Endothelial cell of umbilical vein (primary cell): ENCODE measurements at regions not wholly inside any gene's neighbourhood (a gene's known extent, or its start where the extent isn't known, plus 50 kb on each side); places are given as distances from the start of the nearest gene placed in this dataset.

Experiments
- BruUV-seq: library from RNA; stranded (reverse); fragments of 400-500 nt; replicated peaks from 2 replicates; lab custom pipeline; 2021; lab: Mats Ljungman, UMichigan
- CTCF ChIA-PET: fragments of 300-600, 350-600 bp; sonication (Branson Sonifier 250); formaldehyde crosslinking; loops from one replicate; lab custom pipeline; 2021; ENCODE audit warnings: antibody characterized with exemption, inconsistent platforms; lab: Charles Lee
- POLR2A ChIA-PET: fragments of 300-600, 350-600 bp; sonication (Branson Sonifier 250); formaldehyde crosslinking; loops from one replicate; lab custom pipeline; 2021; ENCODE audit warnings: antibody characterized with exemption, inconsistent platforms; lab: Charles Lee
- DNase-seq: peaks from one replicate; pipeline ENCODE4 v3.0.0-alpha.2; 2011; ENCODE audit warnings: low read depth, low spot score
- FAIRE-seq: peaks from 2 replicates; lab custom pipeline; 2011; peaks lifted over from hg19 to GRCh38; lab: Jason Lieb, UNC
- H2AFZ ChIP-seq: 2 replicates; pipeline ENCODE4 v1.6.0; 2012; ENCODE audit warnings: low read depth, low read length, control low read depth, inconsistent platforms
- H3K27ac ChIP-seq: 2 replicates; pipeline ENCODE4 v1.5.1; 2011; ENCODE audit warnings: low read depth, mild to moderate bottlenecking, control low read depth, low read length, moderate library complexity; ENCODE audit not compliant: insufficient read depth
- H3K27me3 ChIP-seq, 2 experiments: 2 replicates each; pipeline versions ENCODE4 v1.6.0 to v1.6.1; 2011; ENCODE audit warnings: low read length in 2 of 2, mixed read lengths in 1 of 2; ENCODE audit not compliant: control insufficient read depth in 2 of 2, insufficient read depth in 2 of 2
- H3K36me3 ChIP-seq, 2 experiments: 2 replicates in 1 of 2; 3 replicates in 1 of 2; pipeline ENCODE4 v1.5.1; 2011; ENCODE audit warnings: low read length in 2 of 2, mild to moderate bottlenecking in 1 of 2, moderate library complexity in 1 of 2; ENCODE audit not compliant: control insufficient read depth in 2 of 2, insufficient read depth in 2 of 2; ENCODE audit errors: extremely low read depth in 1 of 2
- H3K4me1 ChIP-seq: 3 replicates; pipeline ENCODE4 v1.5.1; 2011; ENCODE audit warnings: mild to moderate bottlenecking, low read length; ENCODE audit not compliant: control insufficient read depth, insufficient read depth; ENCODE audit errors: extremely low read depth
- H3K4me2 ChIP-seq: 2 replicates; pipeline ENCODE4 v1.6.1; 2011; ENCODE audit warnings: low read length, control low read depth, mixed read lengths; ENCODE audit not compliant: insufficient read depth
- H3K4me3 ChIP-seq, 3 experiments: fragments of 200-600 bp in 1 of 3; sonication (generic), shearing (Covaris generic) in 1 of 3; replicated peaks in 1 of 3; 2 replicates each; pipeline ENCODE4 v1.5.1; 2011 to 2016; ENCODE audit warnings: control low read depth in 3 of 3, low read length in 3 of 3, mild to moderate bottlenecking in 2 of 3, inconsistent platforms in 1 of 3, low read depth in 1 of 3, moderate library complexity in 1 of 3; ENCODE audit not compliant: insufficient read depth in 1 of 3
- H3K79me2 ChIP-seq: 2 replicates; pipeline ENCODE4 v1.6.0; 2012; ENCODE audit warnings: low read length, inconsistent platforms; ENCODE audit not compliant: control insufficient read depth, insufficient read depth
- H3K9ac ChIP-seq: replicated peaks from 2 replicates; pipeline ENCODE3; 2011; ENCODE audit warnings: low read length, control low read depth; ENCODE audit not compliant: insufficient read depth; ENCODE audit errors: extremely low read depth
- H3K9me1 ChIP-seq: replicated peaks from 3 replicates; pipeline ENCODE4 v1.6.0; 2011; ENCODE audit warnings: mild to moderate bottlenecking, low read length; ENCODE audit not compliant: control insufficient read depth, insufficient read depth; ENCODE audit errors: extremely low read depth
- H3K9me3 ChIP-seq: replicated peaks from 2 replicates; pipeline ENCODE4 v1.5.1; 2012; ENCODE audit warnings: low read length, inconsistent platforms; ENCODE audit not compliant: control insufficient read depth, insufficient read depth
- H4K20me1 ChIP-seq: replicated peaks from 2 replicates; pipeline ENCODE3; 2011; ENCODE audit warnings: mild to moderate bottlenecking, low read length; ENCODE audit not compliant: control insufficient read depth, insufficient read depth; ENCODE audit errors: extremely low read depth
- EZH2 ChIP-seq: IDR thresholded peaks from 2 replicates; pipeline ENCODE4 v1.6.1; 2012; ENCODE audit warnings: borderline replicate concordance, low read depth, mild to moderate bottlenecking, moderate library complexity, low read length, inconsistent platforms; ENCODE audit not compliant: severe bottlenecking
- FOS ChIP-seq: IDR thresholded peaks from 2 replicates; pipeline ENCODE4 v1.6.1; 2011; ENCODE audit warnings: mild to moderate bottlenecking, low read length, moderate library complexity, borderline replicate concordance; ENCODE audit not compliant: insufficient read depth
- GATA2 ChIP-seq: IDR thresholded peaks from 2 replicates; pipeline ENCODE4 v1.7.0; 2011; ENCODE audit warnings: low read depth, mild to moderate bottlenecking, moderate library complexity, mixed read lengths, low read length; ENCODE audit not compliant: insufficient read length, insufficient read depth
- JUN ChIP-seq: IDR thresholded peaks from 2 replicates; pipeline ENCODE4 v1.6.1; 2011; ENCODE audit warnings: borderline replicate concordance, low read depth; ENCODE audit not compliant: insufficient read length, insufficient read depth
- MYC ChIP-seq: IDR thresholded peaks from one replicate; pipeline ENCODE4 v1.6.1; 2011; ENCODE audit warnings: mild to moderate bottlenecking, low read depth, low read length
- POLR2A ChIP-seq: IDR thresholded peaks from 2 replicates; pipeline ENCODE4 v1.6.1; 2012; ENCODE audit warnings: low read depth, mild to moderate bottlenecking, control low read depth, low read length
- POLR2AphosphoS5 ChIP-seq: IDR thresholded peaks from 2 replicates; pipeline ENCODE4 v1.6.1; 2012; ENCODE audit warnings: low read depth, mild to moderate bottlenecking, control low read depth, low read length, moderate library complexity; ENCODE audit not compliant: insufficient read depth
- dilution Hi-C: fragments of 300-500 bp; cut with MboI; formaldehyde crosslinking; loops from one replicate; pipeline ENCODE4 v1.15.0; 2019; ENCODE audit warnings: low sequenced_read_pairs; ENCODE audit not compliant: extremely low pct_ligation_motif_present
- intact Hi-C: fragments of 100-400 bp; cut with micrococcal nuclease; formaldehyde crosslinking; loops from one replicate; pipeline ENCODE4 v1.10.0; 2022
- TF ChIP-seq, protein P1 (sequence below): IDR thresholded peaks from 2 replicates; pipeline ENCODE4 v1.6.1; 2011; ENCODE audit not compliant: insufficient read depth, insufficient read length
- TF ChIP-seq, protein P2 (sequence below), 2 donors: IDR thresholded peaks; 1 replicate in 1 of 2; 2 replicates in 1 of 2; pipeline ENCODE4 v1.5.1; 2011; ENCODE audit warnings: low read length in 2 of 2, mild to moderate bottlenecking in 2 of 2, moderate library complexity in 2 of 2, control low read depth in 1 of 2, inconsistent platforms in 1 of 2, low read depth in 1 of 2; ENCODE audit not compliant: insufficient read depth in 1 of 2; ENCODE audit errors: extremely low read depth in 1 of 2

DNA sequence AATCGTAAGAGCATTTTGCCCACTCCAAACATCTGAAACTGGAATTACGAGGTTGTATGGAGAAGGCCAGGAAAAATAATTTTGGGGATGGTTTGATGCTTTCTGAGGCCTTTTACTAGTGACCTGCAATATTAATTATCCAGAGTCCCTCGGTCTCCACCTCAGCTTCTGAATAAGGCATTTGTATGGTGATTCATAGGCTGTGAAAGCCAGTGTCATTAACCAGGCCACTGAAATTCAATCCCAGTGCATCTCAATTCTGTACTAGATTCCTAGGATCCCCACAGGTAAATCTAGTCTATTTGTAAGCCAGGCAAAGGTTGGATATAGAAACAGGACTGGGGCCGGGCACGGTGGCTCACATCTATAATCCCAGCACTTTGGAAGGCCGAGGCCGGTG is 135.4 kb upstream of the RBPJ start:
- Histone ChIP-seq H3K9ac (no peak overlapping the region), H3K9me3 (no peaks in the 10 kb centered on the region), H3K4me1 (no peaks in the 10 kb centered on the region), H2AFZ (no peak overlapping the region), H4K20me1 (no peaks in the 10 kb centered on the region), H3K36me3 (no peaks in the 10 kb centered on the region), H3K4me3 (no peak overlapping the region), H3K27ac (no peak overlapping the region), H3K27me3 (no peaks in the 10 kb centered on the region), H3K4me2 (no peak overlapping the region), H3K79me2 (no peaks in the 10 kb centered on the region), H3K9me1 (no peaks in the 10 kb centered on the region)
- intact Hi-C loops (no loop called here), dilution Hi-C loops (no loop called here)
- DNase-seq = no peak
- ChIA-PET POLR2A (no interaction called here), CTCF (no interaction called here)
- no peak for FAIRE-seq
- no TSS peak for BruUV-seq
- no peak for TF ChIP-seq EZH2
- TF ChIP-seq POLR2AphosphoS5 = no peak
- TF ChIP-seq JUN = no peak
- TF ChIP-seq FOS = no peak
- TF ChIP-seq, protein P1, sequence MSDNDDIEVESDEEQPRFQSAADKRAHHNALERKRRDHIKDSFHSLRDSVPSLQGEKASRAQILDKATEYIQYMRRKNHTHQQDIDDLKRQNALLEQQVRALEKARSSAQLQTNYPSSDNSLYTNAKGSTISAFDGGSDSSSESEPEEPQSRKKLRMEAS = no peak
- TF ChIP-seq, protein P2, sequence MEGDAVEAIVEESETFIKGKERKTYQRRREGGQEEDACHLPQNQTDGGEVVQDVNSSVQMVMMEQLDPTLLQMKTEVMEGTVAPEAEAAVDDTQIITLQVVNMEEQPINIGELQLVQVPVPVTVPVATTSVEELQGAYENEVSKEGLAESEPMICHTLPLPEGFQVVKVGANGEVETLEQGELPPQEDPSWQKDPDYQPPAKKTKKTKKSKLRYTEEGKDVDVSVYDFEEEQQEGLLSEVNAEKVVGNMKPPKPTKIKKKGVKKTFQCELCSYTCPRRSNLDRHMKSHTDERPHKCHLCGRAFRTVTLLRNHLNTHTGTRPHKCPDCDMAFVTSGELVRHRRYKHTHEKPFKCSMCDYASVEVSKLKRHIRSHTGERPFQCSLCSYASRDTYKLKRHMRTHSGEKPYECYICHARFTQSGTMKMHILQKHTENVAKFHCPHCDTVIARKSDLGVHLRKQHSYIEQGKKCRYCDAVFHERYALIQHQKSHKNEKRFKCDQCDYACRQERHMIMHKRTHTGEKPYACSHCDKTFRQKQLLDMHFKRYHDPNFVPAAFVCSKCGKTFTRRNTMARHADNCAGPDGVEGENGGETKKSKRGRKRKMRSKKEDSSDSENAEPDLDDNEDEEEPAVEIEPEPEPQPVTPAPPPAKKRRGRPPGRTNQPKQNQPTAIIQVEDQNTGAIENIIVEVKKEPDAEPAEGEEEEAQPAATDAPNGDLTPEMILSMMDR (IDR thresholded peaks at IDR 0.05; ENCODE audit: extremely low read depth in 1 of 2, insufficient read depth in 1 of 2, low read depth in 1 of 2, low read length in 2 of 2) = no peak
- TF ChIP-seq POLR2A = no peak
- no peak for TF ChIP-seq MYC
- TF ChIP-seq GATA2 = no peak
